ENCODE measurements at regions not wholly inside any gene's neighbourhood (a gene's known extent, or its start where the extent isn't known, plus 50 kb on each side); places are given as distances from the start of the nearest gene placed in this dataset.

GRCh38 chr15:69749797-69750196, 297.2 kb downstream of the RPLP1 start:
- peak in 1 of 3 donors; percentile 60 for ATAC-seq
- no peak overlapping the region for H3K27ac ChIP-seq (ENCODE audit: low read length)
- no CpG with 5 or more reads among the region's 2 CpGs for WGBS (ENCODE audit: insufficient coverage)

GRCh38 chr15:69750253-69750652, 297.6 kb downstream of the RPLP1 start:
- peaks cover 3% of the 10 kb centered on the region for H3K9me3 ChIP-seq (ENCODE audit: control insufficient read depth, insufficient read depth, low read length)
- H3K4me1 ChIP-seq (ENCODE audit: control insufficient read depth, insufficient read depth, low read length): peaks cover 21% of the 10 kb centered on the region
- H3K27me3 ChIP-seq (ENCODE audit: control insufficient read depth, insufficient read depth, low read length): peaks cover 14% of the 10 kb centered on the region
- Mint-ChIP-seq H3K36me3 (peaks cover 17% of the 10 kb centered on the region), H3K4me1 (peaks cover 21 to 29% of the 10 kb centered on the region in 2 donors), H3K27me3 (ENCODE audit: low read depth in 2 of 2) (peaks cover 70 to 88% of the 10 kb centered on the region in 2 donors), H3K27ac (no peak overlapping the region), H3K9me3 (peaks cover 0 to 9% of the 10 kb centered on the region in 2 donors), H3K4me3 (no peak overlapping the region)
- no peaks in the 10 kb centered on the region for H3K36me3 ChIP-seq (ENCODE audit: control insufficient read depth, insufficient read depth, low read length)
- intact Hi-C loops (cut with micrococcal nuclease): no loop called here
- no peak overlapping the region for H3K4me3 ChIP-seq (ENCODE audit: low read length)
- TF ChIP-seq CTCF (IDR thresholded peaks at IDR 0.05): no peak
- DNase-seq: no peak
- no peak overlapping the region for H3K27ac ChIP-seq (ENCODE audit: low read length)
- ATAC-seq: no peak

More at GRCh38 chr15:69749797-69750196, 297.2 kb downstream of the RPLP1 start:
- H3K4me3 Mint-ChIP-seq: no peak overlapping the region
- peaks cover 14% of the 10 kb centered on the region for H3K27me3 ChIP-seq (ENCODE audit: control insufficient read depth, insufficient read depth, low read length)
- peaks cover 3% of the 10 kb centered on the region for H3K9me3 ChIP-seq (ENCODE audit: control insufficient read depth, insufficient read depth, low read length)
- peak in 1 of 2 donors; percentile 60 for DNase-seq
- no peak overlapping the region for H3K27ac Mint-ChIP-seq
- no peak overlapping the region for H3K4me3 ChIP-seq (ENCODE audit: low read length)
- H3K36me3 ChIP-seq (ENCODE audit: control insufficient read depth, insufficient read depth, low read length): no peaks in the 10 kb centered on the region
- peaks cover 17 to 24% of the 10 kb centered on the region in 2 donors for H3K4me1 Mint-ChIP-seq
- H3K27me3 Mint-ChIP-seq (ENCODE audit: low read depth in 2 of 2): peaks cover 70 to 88% of the 10 kb centered on the region in 2 donors
- H3K9me3 Mint-ChIP-seq: peaks cover 0 to 9% of the 10 kb centered on the region in 2 donors
- H3K4me1 ChIP-seq (ENCODE audit: control insufficient read depth, insufficient read depth, low read length): peaks cover 19% of the 10 kb centered on the region
- TF ChIP-seq CTCF (IDR thresholded peaks at IDR 0.05): no peak
- peaks cover 17% of the 10 kb centered on the region for H3K36me3 Mint-ChIP-seq
- intact Hi-C loops (cut with micrococcal nuclease): no loop called here

- ATAC-seq: no peak
- Mint-ChIP-seq H3K27ac (no peak overlapping the region), H3K4me3 (no peak overlapping the region), H3K27me3 (ENCODE audit: low read depth in 2 of 2) (peaks cover 69 to 88% of the 10 kb centered on the region in 2 donors), H3K9me3 (peaks cover 0 to 9% of the 10 kb centered on the region in 2 donors), H3K4me1 (peaks cover 30 to 38% of the 10 kb centered on the region in 2 donors), H3K36me3 (peaks cover 17% of the 10 kb centered on the region)
- Histone ChIP-seq H3K4me1 (ENCODE audit: control insufficient read depth, insufficient read depth, low read length) (peaks cover 30% of the 10 kb centered on the region), H3K4me3 (ENCODE audit: low read length) (no peak overlapping the region), H3K9me3 (ENCODE audit: control insufficient read depth, insufficient read depth, low read length) (peaks cover 3% of the 10 kb centered on the region), H3K36me3 (ENCODE audit: control insufficient read depth, insufficient read depth, low read length) (no peaks in the 10 kb centered on the region), H3K27me3 (ENCODE audit: control insufficient read depth, insufficient read depth, low read length) (peaks cover 14% of the 10 kb centered on the region), H3K27ac (ENCODE audit: low read length) (no peak overlapping the region)
- 96% methylated on average over 2 of the region's 2 CpGs for WGBS (ENCODE audit: insufficient coverage)
- DNase-seq: no peak
- TF ChIP-seq CTCF (IDR thresholded peaks at IDR 0.05): no peak
- intact Hi-C loops (cut with micrococcal nuclease): no loop called here
Observed at GRCh38 chr15:69751147-69751546, 298.5 kb downstream of the RPLP1 start.

- Histone ChIP-seq H3K4me3 (ENCODE audit: low read length) (no peak overlapping the region), H3K9me3 (ENCODE audit: control insufficient read depth, insufficient read depth, low read length) (peaks cover 3% of the 10 kb centered on the region), H3K27ac (ENCODE audit: low read length) (no peak overlapping the region), H3K4me1 (ENCODE audit: control insufficient read depth, insufficient read depth, low read length) (peaks cover 34% of the 10 kb centered on the region), H3K27me3 (ENCODE audit: control insufficient read depth, insufficient read depth, low read length) (peaks cover 14% of the 10 kb centered on the region), H3K36me3 (ENCODE audit: control insufficient read depth, insufficient read depth, low read length) (no peaks in the 10 kb centered on the region)
- ATAC-seq (no peak), DNase-seq (no peak)
- TF ChIP-seq CTCF (IDR thresholded peaks at IDR 0.05): no peak
- intact Hi-C loops (cut with micrococcal nuclease): no loop called here
- Mint-ChIP-seq H3K4me1 (peaks cover 34 to 42% of the 10 kb centered on the region in 2 donors), H3K4me3 (no peak overlapping the region), H3K9me3 (peaks cover 0 to 9% of the 10 kb centered on the region in 2 donors), H3K27me3 (ENCODE audit: low read depth in 2 of 2) (peaks cover 71 to 88% of the 10 kb centered on the region in 2 donors), H3K27ac (no peak overlapping the region), H3K36me3 (peaks cover 17% of the 10 kb centered on the region)
- 93% methylated on average over 5 of the region's 5 CpGs for WGBS (ENCODE audit: insufficient coverage)
Observed at GRCh38 chr15:69751566-69751965, 298.9 kb downstream of the RPLP1 start.
